Prostate gland (tissue), 2 donors: ENCODE measurements at regions not wholly inside any gene's neighbourhood (a gene's known extent, or its start where the extent isn't known, plus 50 kb on each side); places are given as distances from the start of the nearest gene placed in this dataset.

Source experiments
- DNase-seq: peaks from one replicate; pipeline ENCODE4 v3.0.0-alpha.2; 2019; ENCODE audit warnings: low spot score
- H3K27ac ChIP-seq, 2 donors: fragments of 200-600 bp; sonication (generic); 2 replicates each; pipeline ENCODE4 v1.5.1; 2017 to 2019
- H3K27me3 ChIP-seq: fragments of 200-600 bp; sonication (generic); replicated peaks from 2 replicates; pipeline ENCODE4 v1.5.1; 2019; ENCODE audit not compliant: insufficient read depth
- H3K36me3 ChIP-seq, 2 donors: fragments of 200-600 bp; sonication (generic); 1 replicate in 1 of 2; 2 replicates in 1 of 2; pipeline versions ENCODE4 v1.5.1 to v1.8.1; 2017 to 2019
- H3K4me1 ChIP-seq: fragments of 200-600 bp; sonication (generic); replicated peaks from 2 replicates; pipeline ENCODE4 v1.5.1; 2019
- H3K4me3 ChIP-seq, 2 donors: fragments of 200-600 bp; sonication (generic); 2 replicates each; pipeline ENCODE4 v1.5.1; 2017 to 2019
- H3K9me3 ChIP-seq: fragments of 200-600 bp; sonication (generic); 2 replicates; pipeline ENCODE4 v1.5.1; 2017
- POLR2A ChIP-seq: fragments of 450-650 bp; IDR thresholded peaks from one replicate; pipeline ENCODE4 v1.6.1; 2016; ENCODE audit warnings: antibody characterized with exemption, mild to moderate bottlenecking
- POLR2AphosphoS5 ChIP-seq: sonication (generic); formaldehyde crosslinking; IDR thresholded peaks from one replicate; pipeline ENCODE4 v1.6.1; 2017; ENCODE audit warnings: antibody characterized with exemption
- WGBS: methylation state at CpG from one replicate; pipeline ENCODE4 v1.1.5; 2018; 5-methylcytosine and 5-hydroxymethylcytosine counted together
- intact Hi-C: fragments of 100-400 bp; cut with DNase I; formaldehyde crosslinking; loops from one replicate; pipeline ENCODE4 v1.14.2; 2022
- TF ChIP-seq, protein P1 (sequence below), 4 experiments: fragments of 200-600 bp in 2 of 4; fragments of 450-650 bp in 2 of 4; sonication (generic) in 2 of 4; IDR thresholded peaks; 1 replicate in 3 of 4; 2 replicates in 1 of 4; pipeline ENCODE4 v1.5.1; 2016 to 2019; ENCODE audit warnings: antibody characterized with exemption in 4 of 4, mild to moderate bottlenecking in 2 of 4, moderate library complexity in 2 of 4

DNA sequence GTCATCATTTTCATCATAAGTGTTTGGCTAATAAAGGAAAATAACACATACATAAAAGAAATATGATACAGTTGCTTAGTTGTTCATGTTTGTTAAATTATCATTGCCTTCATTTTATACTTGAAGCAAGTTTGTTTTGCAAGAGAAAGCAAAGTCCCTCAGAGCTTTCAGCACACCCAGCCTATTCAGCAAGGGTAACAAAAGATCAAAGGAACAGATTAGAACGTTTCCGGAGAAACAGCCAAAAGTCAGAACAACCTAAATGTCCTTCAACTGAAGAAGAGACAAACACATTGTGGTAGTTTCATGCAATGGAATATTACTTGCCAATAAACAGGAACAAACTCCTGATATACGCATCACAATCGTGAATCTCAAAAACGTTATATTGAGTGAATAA lies 380.7 kb downstream of the MZT1 start:
- H3K36me3 ChIP-seq: no peaks in the 10 kb centered on the region
- intact Hi-C loops: no loop called here
- WGBS: 59% methylated on average over 5 of the region's 5 CpGs
- H3K27ac ChIP-seq: no peak overlapping the region
- no peak for DNase-seq
- no peaks in the 10 kb centered on the region for H3K9me3 ChIP-seq
- no peaks in the 10 kb centered on the region for H3K4me1 ChIP-seq
- H3K27me3 ChIP-seq: no peaks in the 10 kb centered on the region
- TF ChIP-seq POLR2AphosphoS5: no peak
- TF ChIP-seq POLR2A: no peak
- TF ChIP-seq, protein P1, sequence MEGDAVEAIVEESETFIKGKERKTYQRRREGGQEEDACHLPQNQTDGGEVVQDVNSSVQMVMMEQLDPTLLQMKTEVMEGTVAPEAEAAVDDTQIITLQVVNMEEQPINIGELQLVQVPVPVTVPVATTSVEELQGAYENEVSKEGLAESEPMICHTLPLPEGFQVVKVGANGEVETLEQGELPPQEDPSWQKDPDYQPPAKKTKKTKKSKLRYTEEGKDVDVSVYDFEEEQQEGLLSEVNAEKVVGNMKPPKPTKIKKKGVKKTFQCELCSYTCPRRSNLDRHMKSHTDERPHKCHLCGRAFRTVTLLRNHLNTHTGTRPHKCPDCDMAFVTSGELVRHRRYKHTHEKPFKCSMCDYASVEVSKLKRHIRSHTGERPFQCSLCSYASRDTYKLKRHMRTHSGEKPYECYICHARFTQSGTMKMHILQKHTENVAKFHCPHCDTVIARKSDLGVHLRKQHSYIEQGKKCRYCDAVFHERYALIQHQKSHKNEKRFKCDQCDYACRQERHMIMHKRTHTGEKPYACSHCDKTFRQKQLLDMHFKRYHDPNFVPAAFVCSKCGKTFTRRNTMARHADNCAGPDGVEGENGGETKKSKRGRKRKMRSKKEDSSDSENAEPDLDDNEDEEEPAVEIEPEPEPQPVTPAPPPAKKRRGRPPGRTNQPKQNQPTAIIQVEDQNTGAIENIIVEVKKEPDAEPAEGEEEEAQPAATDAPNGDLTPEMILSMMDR (IDR thresholded peaks at IDR 0.05): no peak
- no peak overlapping the region for H3K4me3 ChIP-seq

DNA sequence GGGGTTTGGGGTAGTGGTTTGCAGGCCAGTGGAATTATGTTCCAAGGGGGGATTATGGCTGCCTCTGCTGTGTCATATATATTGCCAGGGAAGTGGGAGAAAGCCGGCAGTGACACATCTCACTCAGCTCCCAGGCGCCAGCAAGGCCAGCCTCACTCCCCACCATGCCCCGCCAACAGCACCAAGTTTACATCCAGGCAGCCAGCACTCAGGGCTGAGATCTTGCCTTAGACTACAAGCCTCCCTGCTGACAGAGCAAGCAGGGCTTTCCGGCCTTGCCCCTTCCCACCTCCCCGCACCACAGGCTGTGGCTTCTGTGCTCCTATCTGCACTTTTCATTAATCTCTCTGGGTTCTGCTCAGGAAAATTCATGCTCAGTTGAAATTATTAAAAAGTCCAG lies 385.1 kb downstream of the MZT1 start:
- no peak for DNase-seq
- TF ChIP-seq POLR2AphosphoS5 (no peak), POLR2A (no peak)
- TF ChIP-seq, protein P1 (IDR thresholded peaks at IDR 0.05): no peak
- no peaks in the 10 kb centered on the region for H3K4me1 ChIP-seq
- no peak overlapping the region for H3K4me3 ChIP-seq
- no peaks in the 10 kb centered on the region for H3K27me3 ChIP-seq
- H3K36me3 ChIP-seq: no peaks in the 10 kb centered on the region
- intact Hi-C loops: no loop called here
- 90% methylated on average over 5 of the region's 5 CpGs for WGBS
- no peak overlapping the region for H3K27ac ChIP-seq
- no peaks in the 10 kb centered on the region for H3K9me3 ChIP-seq

DNA sequence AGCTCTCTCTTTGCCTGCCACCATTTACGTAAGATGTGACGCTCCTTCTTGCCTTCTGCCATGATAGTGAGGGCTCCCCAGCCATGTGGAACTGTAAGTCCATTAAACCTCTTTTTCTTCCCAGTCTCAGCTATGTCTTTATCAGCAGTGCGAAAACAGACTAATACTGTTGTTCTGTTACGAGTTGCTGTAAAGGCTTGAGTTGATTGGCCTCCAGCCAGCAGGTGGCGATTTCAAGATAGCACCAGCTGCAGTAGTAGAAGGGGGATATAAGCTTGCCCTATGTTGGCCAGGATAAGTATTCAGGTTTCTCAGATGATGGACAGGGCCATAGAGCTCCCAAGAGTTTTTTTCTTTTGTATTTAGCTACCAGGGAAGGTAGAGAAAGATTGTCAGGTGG lies 385.5 kb downstream of the MZT1 start:
- no peaks in the 10 kb centered on the region for H3K36me3 ChIP-seq
- intact Hi-C loops: no loop called here
- no peak overlapping the region for H3K27ac ChIP-seq
- DNase-seq: no peak
- TF ChIP-seq POLR2A (no peak), POLR2AphosphoS5 (no peak)
- TF ChIP-seq, protein P1 (IDR thresholded peaks at IDR 0.05): no peak
- no peaks in the 10 kb centered on the region for H3K9me3 ChIP-seq
- H3K4me1 ChIP-seq: no peaks in the 10 kb centered on the region
- no peak overlapping the region for H3K4me3 ChIP-seq
- WGBS: 90% methylated on average over 5 of the region's 5 CpGs
- no peaks in the 10 kb centered on the region for H3K27me3 ChIP-seq

DNA sequence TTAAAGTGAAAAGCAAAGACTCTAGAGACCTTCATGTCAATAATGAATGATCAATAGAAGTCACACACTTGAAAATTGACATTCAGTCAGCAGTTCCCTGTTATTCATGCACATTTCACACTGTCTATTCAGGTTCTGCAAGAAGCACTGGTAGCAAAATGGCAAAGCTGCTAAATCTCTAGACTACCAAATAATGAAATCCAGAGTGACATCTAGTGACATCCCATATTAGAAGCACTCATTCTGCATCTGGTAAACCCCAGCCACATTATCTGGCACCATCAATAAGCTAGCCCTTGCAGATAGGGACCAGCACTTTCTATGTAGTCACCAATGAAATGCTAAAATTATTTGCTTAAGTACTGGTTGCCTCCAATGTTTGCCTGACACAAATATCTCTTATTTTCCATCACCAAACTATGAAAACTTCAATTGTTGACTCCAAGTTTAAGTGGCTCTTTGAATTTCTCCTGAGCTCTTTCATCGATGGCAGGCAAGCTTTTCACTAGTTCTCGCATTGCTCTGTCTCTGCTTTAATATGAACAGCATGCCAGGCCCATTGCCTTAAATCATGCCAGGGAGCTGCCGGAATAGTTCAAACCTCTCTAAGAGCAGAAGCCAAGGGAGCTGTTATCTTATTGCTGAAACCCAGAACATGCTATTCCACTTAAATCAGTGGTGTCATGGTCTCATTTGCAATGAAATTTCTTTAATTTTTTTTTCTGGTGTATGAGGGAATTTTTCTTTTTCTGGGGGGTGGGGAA lies 409.9 kb downstream of the MZT1 start:
- H3K27ac ChIP-seq: no peak overlapping the region
- intact Hi-C loops: no loop called here
- H3K9me3 ChIP-seq: no peaks in the 10 kb centered on the region
- no peaks in the 10 kb centered on the region for H3K36me3 ChIP-seq
- no peaks in the 10 kb centered on the region for H3K4me1 ChIP-seq
- DNase-seq: no peak
- no peak overlapping the region for H3K4me3 ChIP-seq
- WGBS: 19% methylated on average over 3 of the region's 3 CpGs
- TF ChIP-seq POLR2A (no peak), POLR2AphosphoS5 (no peak)
- TF ChIP-seq, protein P1 (IDR thresholded peaks at IDR 0.05): no peak
- H3K27me3 ChIP-seq: no peaks in the 10 kb centered on the region

DNA sequence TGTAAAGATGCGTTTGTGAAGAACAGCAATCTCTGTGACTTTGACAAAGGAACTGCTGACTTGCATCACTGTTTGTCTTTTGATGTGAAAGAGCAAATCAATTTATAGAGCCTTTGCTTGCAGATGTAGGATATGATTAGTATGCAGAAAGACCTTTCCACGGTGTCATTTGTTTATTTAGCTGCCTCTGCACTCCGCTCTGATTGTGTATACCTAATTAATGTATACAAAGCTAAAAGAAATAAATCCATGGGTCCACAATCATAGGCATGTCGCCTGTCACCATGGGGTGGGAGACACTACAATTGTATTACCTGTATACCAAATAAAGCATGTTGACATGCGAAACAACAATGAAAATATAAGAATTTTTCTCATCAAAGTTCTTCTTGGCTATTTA lies 410.7 kb downstream of the MZT1 start:
- H3K27me3 ChIP-seq: no peaks in the 10 kb centered on the region
- intact Hi-C loops: no loop called here
- no peaks in the 10 kb centered on the region for H3K36me3 ChIP-seq
- no peak overlapping the region for H3K4me3 ChIP-seq
- H3K27ac ChIP-seq: no peak overlapping the region
- no peaks in the 10 kb centered on the region for H3K9me3 ChIP-seq
- TF ChIP-seq POLR2AphosphoS5 (no peak), POLR2A (no peak)
- TF ChIP-seq, protein P1 (IDR thresholded peaks at IDR 0.05): no peak
- WGBS: 68% methylated on average over 5 of the region's 5 CpGs
- DNase-seq: no peak
- H3K4me1 ChIP-seq: no peaks in the 10 kb centered on the region
